GM04503 (cell line): ENCODE measurements at regions not wholly inside any gene's neighbourhood (a gene's known extent, or its start where the extent isn't known, plus 50 kb on each side); places are given as distances from the start of the nearest gene placed in this dataset.
"Not testable (repeated sequence)": the region's sequence is repeated elsewhere in the genome, so short reads cannot be mapped to it uniquely, and the experiment has no call there.

ENCODE experiments used
- DNase-seq: peaks from one replicate; pipeline ENCODE4 v3.0.0-alpha.2; 2012; ENCODE audit warnings: low read depth

DNA sequence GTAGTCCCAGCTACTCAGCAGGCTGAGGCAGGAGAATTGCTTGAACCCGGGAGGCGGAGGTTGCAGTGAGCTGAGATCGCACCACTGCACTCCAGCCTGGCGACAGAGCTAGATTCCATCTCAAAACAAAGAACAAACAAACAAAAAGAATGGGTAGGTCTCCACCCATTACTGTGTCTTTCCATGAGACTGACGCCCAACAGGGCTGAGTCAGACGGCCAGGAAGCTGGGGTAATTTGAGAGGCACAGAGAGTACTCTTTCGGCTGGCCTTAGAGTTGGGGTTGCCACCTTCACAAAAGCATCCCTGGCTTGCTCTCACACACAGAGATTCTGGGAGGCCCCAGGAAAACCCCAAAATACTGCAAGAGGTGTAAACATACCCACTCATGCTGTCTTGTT lies 72.0 kb upstream of the DHRSX start:
- DNase-seq = no peak

DNA sequence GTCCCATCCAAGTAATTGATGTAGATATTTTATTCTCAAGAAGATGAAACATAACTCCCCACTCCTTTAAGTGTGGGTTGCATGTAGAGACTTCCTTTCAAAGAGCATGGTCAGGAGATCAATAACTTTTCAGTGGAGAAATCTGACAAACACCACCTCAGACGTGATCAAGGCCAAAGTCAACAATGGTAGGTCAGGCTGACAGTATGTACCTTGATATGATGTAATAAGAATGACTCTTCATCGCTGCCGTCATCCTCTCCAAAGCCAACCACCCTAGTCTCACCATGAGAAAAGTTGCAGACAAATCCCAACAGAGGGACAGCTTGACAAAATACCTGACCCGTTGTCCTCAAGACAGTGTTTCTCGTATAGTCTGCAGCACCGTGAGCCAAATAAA lies 67.3 kb upstream of the DHRSX start:
- DNase-seq = no peak

DNA sequence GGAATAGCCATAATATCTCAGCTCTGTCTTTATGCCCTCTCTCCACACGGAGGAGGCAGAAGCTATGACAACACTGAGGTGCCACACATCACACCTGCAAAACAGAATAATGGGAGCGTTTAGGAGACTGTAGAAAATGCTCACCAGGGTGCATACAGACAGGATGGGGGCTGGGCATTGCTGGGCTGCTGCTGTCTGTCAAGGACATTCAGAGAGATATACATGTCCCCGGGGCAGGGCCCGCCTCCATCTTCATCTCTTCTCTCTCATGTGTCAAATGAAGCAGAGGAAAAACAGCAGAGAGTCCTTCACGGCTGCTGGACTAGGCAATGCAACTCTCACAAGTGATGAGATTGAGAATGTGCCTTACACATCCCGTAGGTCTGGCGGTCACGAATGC lies 65.3 kb upstream of the DHRSX start:
- DNase-seq = no peak

DNA sequence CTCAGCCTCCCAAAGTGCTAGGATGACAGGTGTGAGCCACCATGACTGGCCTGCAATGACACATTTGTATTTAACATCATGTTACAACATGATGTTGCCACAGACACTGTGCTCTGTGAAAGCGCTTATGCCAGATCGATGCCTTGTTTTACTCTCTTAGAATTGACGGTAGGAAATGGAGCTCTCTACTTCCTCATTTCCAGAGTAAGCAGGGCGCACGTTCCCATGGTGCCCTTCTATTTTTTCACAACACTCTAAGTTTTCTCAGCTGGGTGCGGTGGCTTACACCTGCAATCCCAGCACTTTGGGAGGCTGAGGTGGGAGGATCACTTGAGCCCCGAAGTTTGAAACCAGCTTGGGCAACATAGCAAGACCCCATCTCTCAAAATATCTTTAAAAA lies 60.7 kb upstream of the DHRSX start:
- no peak for DNase-seq

DNA sequence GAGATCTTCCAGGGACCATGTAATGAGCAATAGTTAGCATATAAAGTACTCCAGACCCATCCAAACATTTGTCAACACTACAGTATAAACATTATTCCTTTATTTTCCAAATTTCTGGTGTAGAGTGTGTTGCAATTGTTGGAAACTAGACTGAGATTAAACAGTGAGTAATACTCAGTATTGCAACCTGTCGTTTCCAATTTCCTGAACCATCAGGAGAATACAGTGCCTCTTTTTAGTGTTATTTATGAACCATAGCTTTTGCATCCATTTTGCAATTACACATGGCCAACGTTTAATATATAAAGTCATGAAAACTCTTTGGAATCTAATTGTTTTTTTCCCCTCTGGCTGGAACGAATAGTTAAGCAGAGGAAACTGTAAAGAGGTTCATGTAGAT lies 58.3 kb upstream of the DHRSX start:
- no peak for DNase-seq

DNA sequence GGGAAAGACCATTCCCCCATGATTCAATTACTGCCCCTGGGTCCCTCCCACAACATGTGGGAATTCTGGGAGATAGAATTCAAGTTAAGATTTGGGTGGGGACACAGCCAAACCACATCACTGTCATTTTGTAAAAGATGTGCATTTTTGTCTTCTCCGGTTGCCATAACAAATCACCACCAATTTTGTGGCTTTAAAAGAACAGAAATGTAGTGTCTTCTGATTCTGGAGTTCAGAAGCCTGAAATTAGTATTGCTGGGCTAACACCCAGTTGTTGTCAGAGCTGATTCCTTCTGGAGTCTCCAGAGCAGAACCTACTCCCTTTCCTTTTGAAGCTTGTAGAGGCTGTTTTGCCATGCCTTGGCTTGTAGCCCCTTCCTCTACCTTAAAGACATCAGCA lies 54.1 kb upstream of the DHRSX start:
- no peak for DNase-seq

DNA sequence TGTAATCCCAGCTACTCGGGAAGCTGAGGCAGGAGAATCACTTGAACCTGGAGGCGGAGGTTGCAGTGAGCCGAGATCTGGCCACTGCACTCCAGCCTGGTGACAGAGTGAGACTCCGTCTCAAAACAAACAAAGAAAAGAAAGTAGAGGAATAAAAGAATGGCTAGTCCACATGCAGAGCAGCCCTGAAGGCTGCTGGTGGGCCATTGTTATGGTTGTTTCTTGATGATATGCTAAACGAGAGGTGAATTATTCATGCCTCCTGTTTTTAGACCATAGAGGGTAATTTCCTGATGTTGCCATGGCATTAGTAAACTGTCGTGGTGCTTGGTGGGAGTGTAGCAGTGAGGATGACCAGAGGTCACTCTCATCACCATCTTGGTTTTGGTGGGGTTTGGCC lies 53.3 kb upstream of the DHRSX start:
- DNase-seq = not testable (repeated sequence)

DNA sequence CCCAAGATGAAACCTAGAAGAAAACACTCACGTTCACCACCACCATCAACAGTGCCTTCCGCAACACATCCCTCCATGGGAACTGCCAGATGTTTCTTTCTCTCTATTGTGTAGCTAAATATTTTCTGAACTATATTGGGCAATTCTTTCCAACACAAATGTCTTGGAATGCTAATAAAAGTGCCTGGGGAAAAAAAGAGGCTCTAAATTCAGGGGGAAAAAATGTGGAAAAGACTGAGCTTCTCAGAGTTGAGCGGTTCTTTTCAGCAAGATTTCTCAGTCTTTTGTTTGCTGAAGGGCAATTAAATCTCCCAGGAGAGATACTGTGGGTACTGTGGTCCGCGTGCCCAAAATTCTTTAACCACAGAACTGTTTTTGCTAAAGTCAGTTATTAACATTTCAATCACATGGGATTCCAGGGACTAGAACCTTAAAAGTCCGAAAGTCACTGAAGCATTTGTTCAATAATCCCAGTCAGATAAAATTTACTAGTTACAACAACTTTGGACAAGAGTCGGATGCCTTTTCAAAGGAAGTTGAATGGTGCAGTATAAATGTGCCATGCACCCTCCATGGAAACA lies 51.9 kb upstream of the DHRSX start:
- peak; percentile 96 for DNase-seq

DNA sequence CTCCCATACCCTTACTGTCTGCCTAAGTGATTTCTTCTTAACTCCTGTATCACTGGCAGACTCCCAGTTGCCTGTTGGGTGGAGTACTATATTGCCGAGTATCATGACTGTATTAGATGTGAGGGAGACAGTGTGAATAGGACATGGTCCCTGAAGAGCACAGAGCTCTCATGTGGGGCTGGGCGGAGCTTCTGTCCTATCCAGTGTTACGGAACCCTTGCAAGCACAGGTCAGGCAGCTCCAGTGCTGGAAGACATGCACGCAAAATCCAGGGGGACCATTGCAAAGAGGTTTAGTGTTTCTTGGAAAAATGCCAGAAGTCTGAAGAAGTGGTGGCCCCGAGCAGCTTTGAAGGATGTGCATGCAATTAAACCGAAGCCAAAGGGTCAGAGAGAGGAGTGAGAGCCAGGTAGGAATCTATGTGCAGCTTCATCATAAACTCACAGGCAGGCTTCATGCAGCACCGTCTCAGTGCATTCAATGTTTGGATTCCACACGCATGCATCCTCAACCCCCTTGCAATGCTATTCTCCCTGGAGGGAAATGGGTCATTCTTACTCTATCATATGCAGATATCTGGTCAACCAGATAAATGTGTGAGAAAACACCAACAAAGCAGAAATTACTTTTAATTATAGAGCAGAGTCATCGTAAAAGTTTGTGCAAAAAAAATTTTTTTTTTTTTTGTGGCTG lies 49.7 kb upstream of the DHRSX start:
- no peak for DNase-seq
